Hematopoietic multipotent progenitor cell treated with erythropoietin and hydrocortisone succinate and interleukin-3 and kit ligand, for 4 days (in vitro differentiated cells): ENCODE measurements at regions not wholly inside any gene's neighbourhood (a gene's known extent, or its start where the extent isn't known, plus 50 kb on each side); places are given as distances from the start of the nearest gene placed in this dataset.

Experiments used
- DNase-seq: peaks from one replicate; pipeline ENCODE4 v3.0.0-alpha.2; 2015

DNA sequence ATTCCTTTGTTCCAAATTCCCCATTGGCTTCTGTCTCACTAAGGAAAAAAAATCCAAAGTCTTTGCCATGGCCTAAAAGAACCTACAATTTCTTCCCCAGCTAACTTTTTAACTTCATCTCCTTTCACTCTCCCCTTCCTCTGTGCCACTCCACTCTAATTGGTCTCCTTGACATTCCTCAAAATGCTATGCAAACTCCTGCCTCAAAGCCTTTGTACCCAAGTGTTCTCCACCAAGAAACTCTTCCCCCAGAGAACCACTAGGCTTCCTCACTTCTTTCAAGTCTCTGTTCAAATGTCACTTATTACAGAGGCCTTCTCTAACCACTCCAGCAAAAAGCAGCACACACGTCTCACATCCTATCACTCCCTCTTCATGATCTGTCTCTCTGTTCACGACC lies 91.6 kb upstream of the NR4A3 start:
- no peak for DNase-seq

GRCh38 chr9:99731950-99732349 lies 89.7 kb upstream of the NR4A3 start:
- DNase-seq = no peak

DNA sequence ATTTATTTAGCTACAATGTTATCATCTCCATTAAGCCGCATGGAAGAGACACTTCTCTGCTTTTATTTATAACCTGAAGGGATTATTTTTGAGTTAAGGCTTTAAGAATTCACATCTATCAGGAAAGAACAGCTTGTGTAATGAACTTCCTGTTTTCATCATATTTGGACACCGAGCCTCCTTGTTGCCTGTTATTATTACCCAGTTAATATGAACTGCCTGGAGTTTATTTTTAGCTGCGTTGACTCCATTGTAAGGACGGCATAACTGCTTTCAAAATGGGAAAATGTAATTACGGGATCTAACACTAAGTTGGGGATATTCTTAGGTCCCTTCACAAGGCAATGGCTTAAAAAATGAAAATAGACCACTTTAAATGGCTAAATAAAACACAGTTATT lies 89.0 kb upstream of the NR4A3 start:
- DNase-seq = peak; percentile 80

DNA sequence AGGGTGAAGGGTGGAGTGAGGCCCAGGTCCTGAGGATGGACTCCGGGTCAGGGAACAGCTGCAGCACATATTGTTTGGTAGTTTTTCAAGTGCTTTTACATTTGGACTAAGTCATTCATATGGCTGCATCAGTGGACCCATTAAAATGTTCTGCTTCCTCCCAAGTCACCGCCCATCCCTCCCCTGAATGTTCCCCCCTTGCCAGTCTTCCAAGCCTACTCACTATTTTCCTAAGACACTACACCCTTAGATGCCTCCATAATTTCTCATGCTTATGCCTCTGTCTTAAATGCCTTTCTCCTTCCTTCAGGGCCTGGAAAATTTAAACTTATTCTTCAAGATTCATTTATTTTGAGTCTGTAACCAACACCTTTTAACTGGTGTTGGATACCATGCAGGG lies 86.6 kb upstream of the NR4A3 start:
- no peak for DNase-seq

DNA sequence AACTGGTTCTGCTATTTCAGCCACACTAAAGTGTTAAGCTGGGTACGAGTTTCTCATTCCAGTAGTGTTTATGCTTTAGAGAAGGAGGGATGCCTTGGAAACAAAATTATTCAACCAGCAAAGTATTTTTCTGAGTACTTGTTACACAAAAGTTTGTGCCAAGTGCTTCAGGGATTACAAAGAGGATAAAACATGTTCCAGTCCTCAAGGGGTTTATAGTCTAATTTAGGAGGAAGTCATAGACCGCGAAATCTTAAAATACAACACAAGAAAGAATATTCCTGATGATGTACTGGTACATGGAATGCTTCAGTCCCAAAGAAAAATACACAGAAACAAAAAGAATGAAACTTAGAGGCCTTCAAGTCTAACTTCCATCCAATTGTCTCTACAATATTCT lies 85.4 kb upstream of the NR4A3 start:
- no peak for DNase-seq

- no peak for DNase-seq
Measured at GRCh38 chr9:99737649-99738048, 84.0 kb upstream of the NR4A3 start.

DNA sequence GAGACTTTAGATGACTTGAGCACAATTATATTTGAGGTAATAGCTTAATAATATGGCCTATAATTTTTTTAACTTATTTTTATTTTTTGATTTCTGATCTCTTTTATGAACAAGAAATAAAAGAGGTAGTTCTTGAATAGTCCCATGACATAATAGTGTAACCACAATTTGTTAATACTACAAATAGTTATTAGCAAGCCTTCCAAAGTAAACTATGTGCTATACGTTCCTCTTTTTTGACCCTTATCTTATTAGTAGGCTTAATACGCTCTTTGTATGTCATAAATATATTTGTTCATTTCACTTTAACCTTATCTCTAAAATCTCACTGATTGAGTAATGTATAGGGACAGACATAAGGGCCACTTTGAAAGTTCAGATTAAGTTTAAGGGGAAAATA lies 78.7 kb upstream of the NR4A3 start:
- DNase-seq = no peak

DNA sequence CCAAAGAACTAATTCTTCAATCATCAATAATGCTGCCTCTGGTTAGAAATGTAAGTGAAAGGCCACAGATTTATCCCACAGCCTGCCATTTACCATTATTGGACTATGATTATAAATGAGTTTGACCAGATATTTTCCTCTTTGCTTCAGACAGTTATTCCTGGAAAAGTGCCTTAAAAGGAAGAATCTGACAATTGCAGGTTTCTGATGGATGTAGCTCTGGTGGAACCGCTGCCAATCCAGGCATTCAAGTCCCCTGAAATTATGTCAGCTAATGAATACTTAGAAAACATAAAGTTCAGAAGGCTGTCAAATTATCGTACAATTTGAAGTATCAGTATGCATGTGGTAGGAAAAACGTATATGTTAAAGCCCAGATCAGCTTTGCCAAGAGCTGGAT lies 78.2 kb upstream of the NR4A3 start:
- no peak for DNase-seq

DNA sequence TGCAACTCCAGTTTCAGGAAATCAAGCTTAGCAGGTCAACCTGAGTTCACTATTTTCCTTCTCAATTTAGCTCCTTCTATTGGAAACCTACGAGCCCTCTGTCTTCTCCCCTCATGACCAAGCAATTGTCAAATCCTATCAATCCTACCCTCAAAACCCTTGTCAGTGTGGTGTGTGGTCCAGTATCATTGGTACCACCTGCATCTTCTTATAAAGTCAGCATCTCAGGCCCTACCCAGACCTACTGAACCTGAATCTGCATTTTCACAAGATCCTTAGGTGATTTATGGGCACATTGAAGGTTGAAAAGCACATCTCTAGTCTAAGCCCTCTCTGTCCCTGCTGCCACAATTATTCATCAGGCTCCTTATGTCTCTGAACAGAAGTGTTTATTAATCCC lies 77.6 kb upstream of the NR4A3 start:
- DNase-seq = no peak

- DNase-seq = no peak
Measured at GRCh38 chr9:99745085-99745484, 76.6 kb upstream of the NR4A3 start.

DNA sequence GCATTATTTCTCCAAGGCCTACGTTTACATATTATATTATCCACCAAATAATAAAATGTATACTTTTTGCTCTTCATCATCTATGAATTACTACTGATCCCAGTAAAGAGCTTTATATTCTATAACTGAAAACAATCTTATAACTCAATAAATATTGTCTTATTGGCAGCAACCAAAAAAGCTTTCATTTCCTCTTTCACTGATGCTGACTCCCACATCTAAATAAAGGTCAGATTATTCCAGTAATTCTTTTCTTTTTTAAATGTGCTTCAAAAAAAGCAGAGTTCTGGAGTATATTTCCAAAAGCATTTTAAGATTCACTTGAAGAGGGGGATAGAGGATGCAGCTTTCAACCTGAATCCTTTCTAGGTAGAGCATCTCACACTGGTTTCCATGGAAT lies 75.3 kb upstream of the NR4A3 start:
- DNase-seq = no peak

DNA sequence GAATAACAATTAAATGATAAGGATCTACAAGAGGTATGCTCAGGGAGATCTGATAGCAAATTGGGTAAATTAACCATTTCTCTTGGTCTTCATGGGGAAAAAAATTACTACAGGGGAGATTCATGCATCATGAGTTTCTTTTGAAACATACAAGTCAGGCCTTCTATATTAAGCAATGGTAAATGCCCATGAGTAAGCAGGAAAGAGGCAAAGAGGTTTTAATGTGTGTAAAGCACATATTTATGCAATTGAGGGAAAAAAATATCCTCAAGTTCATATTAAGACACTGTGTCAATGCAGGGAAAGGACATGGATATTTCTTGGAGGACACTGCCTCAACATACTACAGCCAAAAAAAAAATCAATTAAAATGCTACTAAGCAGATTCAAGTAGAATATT lies 73.4 kb upstream of the NR4A3 start:
- no peak for DNase-seq

GRCh38 chr9:99748676-99749075 lies 73.0 kb upstream of the NR4A3 start:
- peak; percentile 25 for DNase-seq

- no peak for DNase-seq
Measured at GRCh38 chr9:99749641-99750040, 72.0 kb upstream of the NR4A3 start.

DNA sequence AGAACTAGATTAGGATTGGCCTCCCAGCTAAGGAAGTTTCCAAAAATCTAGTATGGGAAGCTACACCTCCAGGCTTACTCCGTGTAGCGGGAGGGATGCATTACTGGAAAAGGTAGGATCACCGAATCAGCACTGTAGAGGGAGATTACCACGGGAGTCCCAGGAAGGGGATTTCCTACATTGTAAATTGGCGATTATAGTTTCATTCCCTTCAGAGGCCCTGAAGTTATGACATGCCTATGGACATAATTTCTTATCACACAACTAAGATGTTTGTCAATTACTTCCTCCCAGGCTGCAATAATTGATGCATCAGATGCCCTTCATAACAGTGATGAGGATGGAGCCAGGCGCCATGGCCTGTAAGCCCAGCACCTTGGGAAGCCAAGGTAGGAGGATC lies 71.2 kb upstream of the NR4A3 start:
- no peak for DNase-seq

DNA sequence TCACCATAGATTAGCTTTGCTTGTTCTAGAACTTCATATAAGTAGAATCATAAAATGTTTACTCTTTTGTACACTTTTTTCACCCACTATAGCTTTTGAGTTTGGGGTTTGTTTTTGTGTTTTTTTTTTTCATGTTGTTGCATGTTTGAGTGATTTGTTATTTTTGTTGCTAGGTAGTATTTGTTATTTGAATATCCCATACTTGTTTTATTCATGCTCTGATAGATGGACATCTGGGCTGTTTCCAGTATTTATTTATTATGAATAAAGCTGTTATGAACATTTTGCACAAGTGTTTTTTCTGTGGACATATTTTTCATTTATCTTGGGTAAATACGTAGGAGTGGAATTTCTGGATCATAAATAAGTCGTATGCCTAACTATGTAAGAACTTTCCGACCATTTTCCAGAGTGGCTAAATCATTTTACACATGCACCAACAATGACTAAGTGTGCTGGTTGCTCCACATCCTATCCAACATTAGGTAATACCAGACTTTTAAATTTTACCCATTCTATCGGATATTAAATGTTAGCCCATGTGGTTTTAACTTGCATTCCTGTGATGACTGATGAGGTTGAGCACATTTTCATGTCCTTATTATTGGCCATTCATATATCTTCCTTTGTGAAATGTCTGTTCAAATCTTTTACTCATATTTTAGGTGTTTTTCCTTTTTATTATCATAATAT lies 69.1 kb upstream of the NR4A3 start:
- DNase-seq = no peak

DNA sequence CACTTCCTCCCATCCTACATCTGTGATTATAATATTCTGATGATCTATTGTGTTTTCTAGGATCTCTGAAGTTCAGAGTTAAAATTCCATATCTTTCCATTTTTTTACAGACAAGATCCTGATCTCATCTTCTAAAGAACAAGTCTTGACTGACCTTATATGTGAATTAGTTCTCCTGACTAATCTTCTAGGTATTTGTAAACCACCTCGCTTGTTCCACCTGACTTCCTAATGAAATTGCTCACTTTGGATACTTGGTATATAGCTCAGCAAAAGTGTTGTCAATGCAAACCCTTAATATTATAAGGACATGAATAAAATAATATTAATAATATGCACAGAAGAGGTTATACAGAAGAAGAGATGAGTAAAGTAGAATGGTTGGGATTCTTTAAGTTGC lies 68.2 kb upstream of the NR4A3 start:
- DNase-seq = no peak

- DNase-seq = no peak
Measured at GRCh38 chr9:99760421-99760820, 61.3 kb upstream of the NR4A3 start.

GRCh38 chr9:99762470-99762869 lies 59.2 kb upstream of the NR4A3 start:
- peak; percentile 10 for DNase-seq
